ENCODE measurements at regions not wholly inside any gene's neighbourhood (a gene's known extent, or its start where the extent isn't known, plus 50 kb on each side); places are given as distances from the start of the nearest gene placed in this dataset.
A peak's percentile ranks its signal among the peaks of the same experiment; 100 is the strongest.

GRCh38 chr7:42350801-42351200 lies 113.8 kb upstream of the GLI3 start:
- DNase-seq, result peak; percentile 77

GRCh38 chr7:42348631-42349030 lies 111.6 kb upstream of the GLI3 start:
- no peak for DNase-seq

GRCh38 chr7:42348071-42348470 lies 111.1 kb upstream of the GLI3 start:
- no peak for DNase-seq

GRCh38 chr7:42347616-42348015 lies 110.6 kb upstream of the GLI3 start:
- no peak for DNase-seq

GRCh38 chr7:42345478-42346299 lies 108.7 kb upstream of the GLI3 start:
- no peak for DNase-seq

GRCh38 chr7:42344198-42344755 lies 107.3 kb upstream of the GLI3 start:
- DNase-seq, result no peak

GRCh38 chr7:42342381-42342780 lies 105.4 kb upstream of the GLI3 start:
- DNase-seq, result no peak

- DNase-seq, result no peak
Measured at GRCh38 chr7:42340436-42340835, 103.4 kb upstream of the GLI3 start.

GRCh38 chr7:42338916-42339540 lies 102.0 kb upstream of the GLI3 start:
- DNase-seq, result no peak

- DNase-seq, result no peak
Measured at GRCh38 chr7:42338231-42338915, 101.4 kb upstream of the GLI3 start.

GRCh38 chr7:42337225-42337905 lies 100.4 kb upstream of the GLI3 start:
- DNase-seq, result no peak

- DNase-seq, result no peak
Measured at GRCh38 chr7:42332605-42333222, 95.7 kb upstream of the GLI3 start.

GRCh38 chr7:42319631-42320030 lies 82.6 kb upstream of the GLI3 start:
- no peak for DNase-seq

- no peak for DNase-seq
Measured at GRCh38 chr7:42315631-42316030, 78.6 kb upstream of the GLI3 start.

- DNase-seq, result no peak
Measured at GRCh38 chr7:42315103-42315502, 78.1 kb upstream of the GLI3 start.

GRCh38 chr7:42314696-42315095 lies 77.7 kb upstream of the GLI3 start:
- DNase-seq, result no peak

GRCh38 chr7:42311195-42311594 lies 74.2 kb upstream of the GLI3 start:
- no peak for DNase-seq

GRCh38 chr7:42292991-42293521 lies 56.0 kb upstream of the GLI3 start:
- DNase-seq, result no peak

GRCh38 chr7:42289473-42289872 lies 52.5 kb upstream of the GLI3 start:
- DNase-seq, result no peak
